HG02642 (cell line): ENCODE measurements at regions not wholly inside any gene's neighbourhood (a gene's known extent, or its start where the extent isn't known, plus 50 kb on each side); places are given as distances from the start of the nearest gene placed in this dataset.
"Not testable (repeated sequence)": the region's sequence is repeated elsewhere in the genome, so short reads cannot be mapped to it uniquely, and the experiment has no call there.

ENCODE experiments used
- ATAC-seq: cut with Tn5 transposase; IDR thresholded peaks from one replicate; pipeline ENCODE4 v1.9.1; 2021; ENCODE audit warnings: mild to moderate bottlenecking; ENCODE audit not compliant: unreplicated experiment, poor library complexity

DNA sequence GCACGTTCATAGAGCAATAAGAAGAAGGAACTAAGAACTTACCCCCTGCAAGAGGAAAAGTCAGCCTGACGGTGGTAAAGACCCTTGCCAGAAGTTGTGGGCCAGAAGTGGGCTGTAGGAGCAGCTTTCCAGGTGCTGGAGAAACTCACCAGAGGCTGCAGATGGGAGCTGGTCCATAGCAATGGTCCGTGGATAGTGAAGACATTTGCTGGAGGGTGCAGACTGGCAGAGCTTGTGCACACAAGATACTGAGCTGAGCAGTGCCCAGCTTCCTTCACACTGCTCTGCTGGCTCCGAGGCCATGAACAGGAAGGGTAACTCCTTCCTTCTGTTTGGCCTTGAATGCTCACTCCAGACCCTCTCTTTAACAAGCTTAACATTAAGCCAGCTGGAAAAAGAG is 149.8 kb upstream of the BNIP2 start:
- no peak for ATAC-seq

- ATAC-seq: no peak
Observed at GRCh38 chr15:59835776-59836175, 146.7 kb upstream of the BNIP2 start.

GRCh38 chr15:59834528-59834927 is 145.4 kb upstream of the BNIP2 start:
- no peak for ATAC-seq

DNA sequence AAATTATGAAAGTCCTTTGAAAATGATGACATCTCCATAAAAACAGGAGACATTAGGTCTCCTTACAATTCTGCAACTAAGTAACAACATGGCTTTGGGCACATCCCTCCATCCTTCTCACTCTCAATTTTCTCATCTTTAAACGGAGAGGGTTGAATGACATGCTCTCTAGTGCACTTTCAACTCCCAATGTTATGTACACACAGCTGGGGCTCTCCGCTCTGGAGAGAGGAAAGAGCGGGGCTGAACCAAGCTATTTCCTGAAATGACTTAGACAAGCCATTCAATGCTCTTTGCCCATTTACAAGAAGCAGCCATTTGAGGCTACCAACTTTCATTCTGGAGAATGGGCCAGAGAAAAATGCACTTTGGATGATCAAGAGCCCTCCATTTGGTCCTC is 144.2 kb upstream of the BNIP2 start:
- ATAC-seq: no peak

GRCh38 chr15:59830873-59831272 is 141.8 kb upstream of the BNIP2 start:
- no peak for ATAC-seq

DNA sequence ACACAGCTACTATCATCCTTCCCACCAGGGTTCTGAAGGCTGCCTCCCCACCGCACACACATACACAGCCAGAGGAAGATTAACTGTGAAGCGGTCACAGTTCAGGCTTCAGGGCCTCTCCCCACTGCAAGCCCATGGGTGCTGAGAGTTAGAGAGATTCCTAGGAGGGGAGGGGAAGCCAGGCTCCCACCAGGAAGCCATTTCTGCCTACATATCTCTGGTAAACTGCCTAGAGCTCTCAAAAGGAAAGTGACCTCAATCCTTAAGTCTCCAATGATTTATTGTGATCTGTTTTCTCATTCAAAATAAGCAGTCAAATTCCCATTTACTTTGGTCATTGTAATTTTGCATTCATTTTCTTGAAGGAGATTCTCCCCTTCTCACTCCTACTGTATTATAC is 141.0 kb upstream of the BNIP2 start:
- no peak for ATAC-seq

- no peak for ATAC-seq
Observed at GRCh38 chr15:59828861-59829260, 139.7 kb upstream of the BNIP2 start.

DNA sequence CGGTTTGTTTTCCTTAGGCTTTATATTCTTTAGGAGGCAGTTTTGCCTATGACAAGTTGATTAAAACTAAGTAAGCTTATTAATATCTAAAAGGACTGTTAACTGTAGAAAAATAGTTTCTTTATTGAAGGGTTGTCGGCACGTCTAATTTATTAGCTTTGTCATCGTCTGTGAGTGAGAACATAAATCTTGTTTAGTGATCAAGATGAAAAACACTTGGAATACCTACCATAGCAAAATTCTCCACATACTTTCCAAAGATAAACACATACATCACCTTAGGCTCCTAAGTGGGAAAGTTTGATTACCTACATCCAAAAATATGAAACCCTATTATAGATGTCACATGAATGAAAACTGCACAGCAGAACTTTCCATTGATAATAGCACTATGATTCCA is 139.1 kb upstream of the BNIP2 start:
- no peak for ATAC-seq

DNA sequence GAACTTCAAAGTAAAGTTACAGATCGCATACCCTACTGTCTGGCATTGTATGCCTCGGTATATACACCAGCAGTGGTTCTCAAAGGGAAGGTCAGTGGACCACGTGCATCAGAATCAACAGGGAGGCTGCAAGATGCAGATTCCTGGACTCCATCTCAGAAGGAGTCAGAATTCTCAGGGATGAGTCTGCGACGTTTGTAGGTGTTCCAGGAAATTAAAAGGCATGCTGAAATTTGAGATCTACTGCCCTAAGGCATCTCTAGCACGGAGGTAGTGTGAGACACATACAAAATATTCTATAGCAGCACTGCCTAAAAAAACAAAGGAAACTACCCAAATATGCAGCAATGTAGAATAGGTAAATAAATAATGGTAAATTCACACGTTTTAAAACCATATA is 136.8 kb upstream of the BNIP2 start:
- no peak for ATAC-seq

DNA sequence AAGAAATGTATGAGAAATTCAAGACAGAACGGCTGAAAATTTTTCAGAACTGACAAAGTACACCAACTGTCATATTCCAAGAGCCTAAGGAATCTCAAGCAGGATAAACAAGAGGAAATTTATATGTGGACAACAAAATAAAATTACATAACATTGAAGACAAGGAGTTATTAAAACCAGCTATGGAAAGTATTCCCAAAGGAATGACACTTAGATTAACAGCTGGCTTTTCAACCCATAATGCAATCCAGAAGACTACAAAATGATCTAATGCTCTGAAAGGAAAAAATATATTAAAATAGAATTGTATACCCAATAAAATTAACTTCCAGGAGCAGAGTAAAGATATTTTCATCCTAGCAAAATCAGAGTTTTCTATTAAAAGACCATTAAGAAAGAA is 132.2 kb upstream of the BNIP2 start:
- ATAC-seq: no peak

DNA sequence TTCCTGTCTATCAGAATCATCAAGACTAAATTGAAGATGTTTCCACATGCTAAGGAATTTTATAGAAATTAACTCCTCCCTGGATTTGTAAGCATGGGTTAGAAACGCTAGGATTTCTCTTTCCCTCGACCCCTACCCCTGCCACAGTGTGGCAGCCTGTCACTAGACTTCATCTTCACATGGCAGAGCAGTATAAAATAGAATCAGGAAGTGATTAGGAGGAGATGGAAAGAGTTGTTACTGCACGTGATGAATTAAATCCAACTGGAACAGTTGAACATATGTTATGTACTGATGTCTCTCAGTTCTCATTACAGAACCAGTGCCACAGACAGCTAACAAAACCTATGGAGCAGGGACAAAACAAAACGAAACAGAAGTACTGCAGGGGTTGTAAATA is 130.0 kb upstream of the BNIP2 start:
- no peak for ATAC-seq

DNA sequence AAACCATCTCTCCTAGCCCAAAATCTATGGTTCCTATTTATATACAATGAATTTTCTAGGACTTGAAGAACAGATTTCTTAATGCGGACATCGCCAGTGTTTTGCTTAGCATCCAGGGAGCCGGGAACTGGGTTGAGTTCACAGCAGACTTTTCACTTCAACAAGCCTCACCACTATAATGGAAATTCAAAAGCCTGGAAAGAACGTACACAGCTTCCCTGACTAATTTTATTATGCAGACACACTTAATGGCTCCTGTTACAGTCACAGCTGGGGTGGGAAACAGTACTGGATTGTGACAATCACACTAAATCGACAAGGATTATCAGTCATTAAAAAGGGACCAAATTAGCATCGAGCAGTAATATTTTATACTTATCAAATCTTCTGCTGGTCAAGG is 129.2 kb upstream of the BNIP2 start:
- no peak for ATAC-seq

DNA sequence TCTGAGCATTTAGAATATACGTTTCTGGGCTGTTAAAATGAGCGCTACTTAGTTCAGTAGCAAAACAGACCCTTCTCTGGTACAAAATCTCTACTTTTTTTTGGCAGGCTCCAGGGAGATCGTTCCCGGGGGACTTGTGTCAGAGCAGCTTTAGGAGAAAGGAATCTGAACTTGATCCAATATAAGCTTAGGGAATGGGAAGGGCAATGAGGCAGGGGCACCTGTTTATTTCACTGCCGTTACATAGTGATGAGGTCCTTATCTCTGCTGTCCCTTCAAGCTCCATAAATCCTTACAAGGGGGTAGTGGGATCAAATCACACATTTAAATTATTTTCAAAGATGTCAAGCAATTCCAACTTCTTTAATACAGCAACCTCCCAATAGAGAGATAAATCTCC is 128.7 kb upstream of the BNIP2 start:
- no peak for ATAC-seq

DNA sequence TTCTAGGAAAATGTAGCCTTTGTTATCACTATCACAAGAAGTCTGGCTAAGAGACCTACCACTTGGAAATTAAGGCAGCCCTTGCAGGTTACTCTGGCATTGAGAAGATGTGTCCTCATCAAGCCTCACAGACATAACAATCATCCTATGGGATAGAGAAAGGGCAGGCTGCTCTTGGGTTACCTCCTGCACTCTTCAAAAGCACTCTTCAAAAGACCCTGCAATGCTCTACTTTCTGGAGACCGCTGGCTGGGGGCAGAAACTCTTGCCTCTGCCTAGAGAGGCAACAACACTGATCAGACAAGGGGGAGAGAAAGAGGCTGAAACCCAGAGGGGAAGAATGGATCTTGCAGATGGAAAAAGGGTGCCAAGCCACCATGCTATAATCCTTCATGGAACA is 127.9 kb upstream of the BNIP2 start:
- ATAC-seq: no peak

GRCh38 chr15:59814409-59814808 is 125.3 kb upstream of the BNIP2 start:
- no peak for ATAC-seq

- no peak for ATAC-seq
Observed at GRCh38 chr15:59812889-59813288, 123.8 kb upstream of the BNIP2 start.

- ATAC-seq: no peak
Observed at GRCh38 chr15:59812250-59812870, 123.2 kb upstream of the BNIP2 start.

DNA sequence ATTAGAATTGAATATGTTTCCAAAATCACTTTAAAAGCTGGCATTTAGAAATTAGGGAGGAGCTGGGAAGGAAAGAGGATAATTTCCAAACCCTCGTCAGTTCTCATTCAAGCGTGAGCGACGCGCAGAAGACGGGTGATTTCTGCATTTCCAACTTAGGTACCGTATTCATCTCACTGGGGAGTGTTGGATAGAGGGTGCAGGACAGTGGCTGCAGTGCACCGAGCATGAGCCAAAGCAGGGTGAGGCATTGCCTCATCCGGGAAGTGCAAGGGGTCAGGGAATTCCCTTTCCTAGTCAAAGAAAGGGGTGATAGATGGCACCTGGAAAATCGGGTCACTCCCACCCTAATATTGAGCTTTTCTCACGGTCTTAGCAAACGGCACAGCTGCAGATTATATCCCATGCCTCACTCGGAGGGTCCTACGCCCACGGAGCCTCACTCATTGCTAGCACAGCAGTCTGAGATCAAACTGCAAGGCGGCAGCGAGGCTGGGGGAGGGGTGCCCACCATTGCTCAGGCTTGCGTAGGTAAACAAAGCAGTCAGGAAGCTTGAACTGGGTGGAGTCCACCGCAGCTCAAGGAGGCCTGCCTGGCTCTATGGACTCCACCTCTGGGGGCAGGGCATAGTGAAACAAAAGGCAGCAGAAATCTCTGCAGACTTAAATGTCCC is 114.3 kb upstream of the BNIP2 start:
- not testable (repeated sequence) for ATAC-seq

GRCh38 chr15:59801649-59802048 is 112.5 kb upstream of the BNIP2 start:
- no peak for ATAC-seq

DNA sequence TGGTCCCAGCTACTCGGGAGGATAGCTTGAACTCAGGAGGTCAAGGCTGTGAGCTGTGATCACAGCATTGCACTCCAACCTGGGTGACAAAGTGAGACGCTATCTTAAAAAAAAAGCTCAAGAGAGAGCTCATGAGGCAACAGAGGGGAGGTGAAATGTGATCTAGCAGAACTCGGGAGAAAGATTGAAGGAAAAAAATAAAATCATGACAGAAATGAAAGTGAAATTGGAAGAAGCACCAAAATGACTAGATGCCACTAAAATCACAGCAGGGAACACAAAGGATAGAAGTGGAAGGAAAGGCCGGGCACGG is 109.4 kb upstream of the BNIP2 start:
- no peak for ATAC-seq

DNA sequence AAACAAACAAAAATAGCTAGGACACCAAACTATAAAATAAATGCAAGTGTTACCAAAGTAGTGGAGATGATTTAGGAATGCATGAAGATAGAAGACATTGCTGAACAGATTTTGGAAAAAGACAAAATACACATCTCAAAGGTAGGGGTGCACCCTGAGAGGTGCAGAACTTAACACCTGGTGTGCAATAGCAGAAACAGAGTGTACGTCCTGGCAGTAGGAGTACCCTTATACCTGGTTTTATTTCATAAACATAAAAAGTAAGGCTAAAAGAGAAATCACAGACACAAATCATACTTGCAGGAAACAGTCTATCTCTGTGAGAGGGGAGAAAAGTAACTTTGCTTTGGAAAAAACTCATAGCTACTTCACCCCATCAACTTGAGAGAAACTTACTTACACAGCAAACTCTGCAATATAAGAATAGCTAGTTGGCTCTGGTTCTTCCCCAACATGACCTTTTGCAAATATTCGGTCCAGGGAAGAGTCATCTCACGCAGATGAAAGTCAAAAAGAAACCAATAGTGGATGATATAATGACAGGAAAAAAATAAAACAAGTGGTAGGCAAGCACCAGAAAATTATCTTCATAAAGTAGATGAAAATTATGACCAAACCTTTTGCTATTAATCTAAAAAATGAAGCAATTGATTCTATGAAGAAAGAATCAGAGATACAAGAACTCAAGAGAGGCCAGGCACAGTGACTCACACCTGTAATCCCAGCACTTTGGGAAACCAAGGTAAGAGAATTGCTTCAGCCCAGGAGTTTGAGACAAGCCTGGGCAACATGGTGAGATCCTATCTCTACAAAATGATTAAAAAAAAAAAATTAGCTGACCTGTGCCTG is 108.9 kb upstream of the BNIP2 start:
- no peak for ATAC-seq
